ENCODE measurements at regions not wholly inside any gene's neighbourhood (a gene's known extent, or its start where the extent isn't known, plus 50 kb on each side); places are given as distances from the start of the nearest gene placed in this dataset.
A peak's percentile ranks its signal among the peaks of the same experiment; 100 is the strongest.
"Not testable (repeated sequence)": the region's sequence is repeated elsewhere in the genome, so short reads cannot be mapped to it uniquely, and the experiment has no call there.

GRCh38 chr3:197372047-197372661 lies 73.7 kb upstream of the DLG1 start:
- peak; percentile 92 for DNase-seq (ENCODE audit: low read depth)

- DNase-seq (ENCODE audit: low read depth) = peak; percentile 44
Measured at GRCh38 chr3:197371591-197372046, 73.2 kb upstream of the DLG1 start.

GRCh38 chr3:197369545-197369944 lies 71.1 kb upstream of the DLG1 start:
- DNase-seq (ENCODE audit: low read depth) = no peak

- DNase-seq (ENCODE audit: low read depth) = peak; percentile 9
Measured at GRCh38 chr3:197368821-197369220, 70.4 kb upstream of the DLG1 start.

- peak; percentile 9 for DNase-seq (ENCODE audit: low read depth)
Measured at GRCh38 chr3:197368330-197368729, 69.9 kb upstream of the DLG1 start.

GRCh38 chr3:197367081-197367780 lies 68.8 kb upstream of the DLG1 start:
- peak; percentile 99 for DNase-seq (ENCODE audit: low read depth)

- DNase-seq (ENCODE audit: low read depth) = peak; percentile 80
Measured at GRCh38 chr3:197366301-197367044, 68.1 kb upstream of the DLG1 start.

- DNase-seq (ENCODE audit: low read depth) = no peak
Measured at GRCh38 chr3:197365586-197365985, 67.2 kb upstream of the DLG1 start.

- DNase-seq (ENCODE audit: low read depth) = peak; percentile 65
Measured at GRCh38 chr3:197364410-197365071, 66.1 kb upstream of the DLG1 start.

- DNase-seq (ENCODE audit: low read depth) = no peak
Measured at GRCh38 chr3:197363553-197364409, 65.4 kb upstream of the DLG1 start.

- peak; percentile 61 for DNase-seq (ENCODE audit: low read depth)
Measured at GRCh38 chr3:197362081-197362480, 63.7 kb upstream of the DLG1 start.

GRCh38 chr3:197360095-197360494 lies 61.7 kb upstream of the DLG1 start:
- not testable (repeated sequence) for DNase-seq (ENCODE audit: low read depth)

GRCh38 chr3:197359476-197359875 lies 61.1 kb upstream of the DLG1 start:
- DNase-seq (ENCODE audit: low read depth) = not testable (repeated sequence)

- DNase-seq (ENCODE audit: low read depth) = no peak
Measured at GRCh38 chr3:197356741-197357140, 58.3 kb upstream of the DLG1 start.

GRCh38 chr3:197356275-197356674 lies 57.9 kb upstream of the DLG1 start:
- no peak for DNase-seq (ENCODE audit: low read depth)

GRCh38 chr3:197355713-197356112 lies 57.3 kb upstream of the DLG1 start:
- peak; percentile 9 for DNase-seq (ENCODE audit: low read depth)

GRCh38 chr3:197354568-197355001 lies 56.2 kb upstream of the DLG1 start:
- peak; percentile 95 for DNase-seq (ENCODE audit: low read depth)

GRCh38 chr3:197353867-197354567 lies 55.6 kb upstream of the DLG1 start:
- peak; percentile 68 for DNase-seq (ENCODE audit: low read depth)

GRCh38 chr3:197353001-197353866 lies 54.8 kb upstream of the DLG1 start:
- no peak for DNase-seq (ENCODE audit: low read depth)
